Nephron (organoid): ENCODE measurements at regions not wholly inside any gene's neighbourhood (a gene's known extent, or its start where the extent isn't known, plus 50 kb on each side); places are given as distances from the start of the nearest gene placed in this dataset.

Experiments
- H3K27ac Mint-ChIP-seq, 3 experiments: 2 replicates each; pipeline ENCODE4 v1.8.0; 2020; ENCODE audit warnings: mixed read lengths in 3 of 3, mild to moderate bottlenecking in 2 of 3, moderate library complexity in 1 of 3
- H3K27me3 Mint-ChIP-seq: 2 replicates; pipeline ENCODE4 v1.8.0; 2021; ENCODE audit warnings: low read depth, mild to moderate bottlenecking, moderate library complexity, mixed read lengths
- H3K36me3 Mint-ChIP-seq: 2 replicates; pipeline ENCODE4 v1.8.0; 2020; ENCODE audit warnings: low read depth, mixed read lengths
- H3K4me1 Mint-ChIP-seq: 2 replicates; pipeline ENCODE4 v1.8.0; 2020; ENCODE audit warnings: mixed read lengths
- H3K4me3 Mint-ChIP-seq, 3 experiments: 2 replicates each; pipeline ENCODE4 v1.8.0; 2020; ENCODE audit warnings: mild to moderate bottlenecking in 3 of 3, mixed read lengths in 3 of 3, moderate library complexity in 2 of 3
- H3K9me3 Mint-ChIP-seq: 2 replicates; pipeline ENCODE4 v1.8.0; 2020; ENCODE audit warnings: mixed read lengths
- CTCF ChIP-seq, 3 experiments: fragments of 200-600 bp; sonication (generic); IDR thresholded peaks; one replicate each; pipeline ENCODE4 v1.5.0; 2021; ENCODE audit warnings: antibody characterized with exemption in 3 of 3; ENCODE audit not compliant: unreplicated experiment in 3 of 3

GRCh38 chr2:221210686-221211085 is 361.4 kb downstream of the EPHA4 start:
- H3K4me1 Mint-ChIP-seq: no peaks in the 10 kb centered on the region
- no peaks in the 10 kb centered on the region for H3K9me3 Mint-ChIP-seq
- no peak overlapping the region for H3K4me3 Mint-ChIP-seq
- no peaks in the 10 kb centered on the region for H3K36me3 Mint-ChIP-seq
- TF ChIP-seq CTCF (IDR thresholded peaks at IDR 0.05; ENCODE audit: unreplicated experiment in 3 of 3): no peak
- no peaks in the 10 kb centered on the region for H3K27me3 Mint-ChIP-seq
- H3K27ac Mint-ChIP-seq: no peak overlapping the region

DNA sequence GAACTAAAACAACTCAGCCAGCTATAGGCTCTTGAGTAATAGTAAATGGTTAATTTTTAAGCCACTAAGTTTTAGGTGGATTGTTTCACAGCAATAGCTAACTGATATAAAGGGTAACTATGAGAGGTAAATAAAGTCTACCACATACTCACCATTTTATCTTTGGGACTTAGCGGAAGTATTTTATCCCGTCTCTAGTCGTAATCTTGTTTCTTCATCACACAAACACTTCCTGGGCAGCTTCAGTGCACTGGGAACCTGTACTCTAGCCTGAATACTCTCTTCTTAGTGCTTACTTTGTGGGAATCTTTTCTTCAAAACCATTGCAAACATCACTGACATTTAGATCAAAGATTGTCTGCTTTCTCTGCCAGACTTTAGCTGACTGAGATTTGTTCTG is 360.5 kb downstream of the EPHA4 start:
- no peak overlapping the region for H3K4me3 Mint-ChIP-seq
- no peaks in the 10 kb centered on the region for H3K9me3 Mint-ChIP-seq

GRCh38 chr2:221212105-221212504 is 360.0 kb downstream of the EPHA4 start:
- no peak overlapping the region for H3K27ac Mint-ChIP-seq
- no peaks in the 10 kb centered on the region for H3K27me3 Mint-ChIP-seq
- no peak for TF ChIP-seq CTCF (IDR thresholded peaks at IDR 0.05; ENCODE audit: unreplicated experiment in 3 of 3)
- no peaks in the 10 kb centered on the region for H3K4me1 Mint-ChIP-seq
- H3K36me3 Mint-ChIP-seq: no peaks in the 10 kb centered on the region
- no peak overlapping the region for H3K4me3 Mint-ChIP-seq
- H3K9me3 Mint-ChIP-seq: no peaks in the 10 kb centered on the region

More for the DNA sequence above, 360.5 kb downstream of the EPHA4 start:
- Mint-ChIP-seq H3K27me3 (no peaks in the 10 kb centered on the region), H3K36me3 (no peaks in the 10 kb centered on the region), H3K27ac (no peak overlapping the region), H3K4me1 (no peaks in the 10 kb centered on the region)
- no peak for TF ChIP-seq CTCF (IDR thresholded peaks at IDR 0.05; ENCODE audit: unreplicated experiment in 3 of 3)

DNA sequence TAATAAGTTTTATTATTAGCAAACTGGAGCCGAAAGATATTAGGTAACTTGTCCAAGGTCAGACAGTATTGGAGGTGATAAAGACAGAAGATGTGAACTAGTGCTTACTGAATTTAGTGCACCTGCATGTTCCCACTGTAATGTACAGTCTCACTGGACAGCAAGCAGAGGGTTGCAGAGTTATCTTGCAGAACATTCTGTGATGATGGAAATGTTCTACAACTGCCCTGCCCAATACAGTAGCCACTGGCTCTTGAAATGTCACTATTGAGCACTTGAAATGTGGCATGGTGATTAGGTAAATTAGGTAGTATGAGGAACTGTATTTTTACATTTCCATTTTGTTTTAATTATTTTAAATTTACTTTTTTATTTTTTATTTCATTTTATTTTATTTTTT is 356.6 kb downstream of the EPHA4 start:
- Mint-ChIP-seq H3K36me3 (no peaks in the 10 kb centered on the region), H3K4me1 (no peaks in the 10 kb centered on the region), H3K27me3 (no peaks in the 10 kb centered on the region), H3K9me3 (no peaks in the 10 kb centered on the region), H3K27ac (no peak overlapping the region), H3K4me3 (no peak overlapping the region)
- no peak for TF ChIP-seq CTCF (IDR thresholded peaks at IDR 0.05; ENCODE audit: unreplicated experiment in 3 of 3)

- Mint-ChIP-seq H3K27me3 (peaks cover 4% of the 10 kb centered on the region), H3K36me3 (no peaks in the 10 kb centered on the region), H3K4me1 (no peaks in the 10 kb centered on the region), H3K4me3 (no peak overlapping the region), H3K9me3 (no peaks in the 10 kb centered on the region), H3K27ac (no peak overlapping the region)
- no peak for TF ChIP-seq CTCF (IDR thresholded peaks at IDR 0.05; ENCODE audit: unreplicated experiment in 3 of 3)
Observed at GRCh38 chr2:221216636-221217035, 355.5 kb downstream of the EPHA4 start.

GRCh38 chr2:221225752-221226151 is 346.4 kb downstream of the EPHA4 start:
- Mint-ChIP-seq H3K9me3 (peaks cover 2% of the 10 kb centered on the region), H3K27me3 (peaks cover 3% of the 10 kb centered on the region), H3K4me1 (peaks cover 3% of the 10 kb centered on the region), H3K4me3 (no peak overlapping the region), H3K27ac (no peak overlapping the region), H3K36me3 (no peaks in the 10 kb centered on the region)
- no peak for TF ChIP-seq CTCF (IDR thresholded peaks at IDR 0.05; ENCODE audit: unreplicated experiment in 3 of 3)
